ENCODE measurements at regions not wholly inside any gene's neighbourhood (a gene's known extent, or its start where the extent isn't known, plus 50 kb on each side); places are given as distances from the start of the nearest gene placed in this dataset.

GRCh38 chr16:54462771-54463170 lies 176.2 kb upstream of the IRX3 start:
- DNase-seq, result no peak

DNA sequence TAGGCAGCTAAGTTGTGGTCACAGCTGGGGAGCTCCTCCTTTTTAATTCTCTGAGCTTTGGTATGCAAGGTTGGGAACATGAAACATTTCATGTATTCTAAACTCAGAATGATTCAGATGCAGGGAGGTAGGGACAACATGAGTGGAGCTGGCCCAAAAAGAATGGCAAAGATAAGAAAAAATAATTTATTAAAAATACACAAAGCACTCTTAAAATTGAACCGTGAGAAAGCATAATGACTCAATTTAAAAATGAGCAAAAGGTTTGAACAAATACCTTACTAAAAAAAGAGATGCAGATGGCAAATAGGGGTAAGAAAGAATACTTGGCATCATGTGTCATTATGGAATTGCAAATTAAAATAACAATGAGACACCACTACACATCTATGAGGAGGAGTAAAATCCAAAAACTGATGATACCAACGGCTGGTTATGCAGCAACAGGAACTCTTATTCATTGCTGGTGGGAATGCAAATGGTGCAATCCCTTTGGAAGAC lies 175.6 kb upstream of the IRX3 start:
- no peak for DNase-seq

GRCh38 chr16:54460263-54460860 lies 173.8 kb upstream of the IRX3 start:
- no peak for DNase-seq

DNA sequence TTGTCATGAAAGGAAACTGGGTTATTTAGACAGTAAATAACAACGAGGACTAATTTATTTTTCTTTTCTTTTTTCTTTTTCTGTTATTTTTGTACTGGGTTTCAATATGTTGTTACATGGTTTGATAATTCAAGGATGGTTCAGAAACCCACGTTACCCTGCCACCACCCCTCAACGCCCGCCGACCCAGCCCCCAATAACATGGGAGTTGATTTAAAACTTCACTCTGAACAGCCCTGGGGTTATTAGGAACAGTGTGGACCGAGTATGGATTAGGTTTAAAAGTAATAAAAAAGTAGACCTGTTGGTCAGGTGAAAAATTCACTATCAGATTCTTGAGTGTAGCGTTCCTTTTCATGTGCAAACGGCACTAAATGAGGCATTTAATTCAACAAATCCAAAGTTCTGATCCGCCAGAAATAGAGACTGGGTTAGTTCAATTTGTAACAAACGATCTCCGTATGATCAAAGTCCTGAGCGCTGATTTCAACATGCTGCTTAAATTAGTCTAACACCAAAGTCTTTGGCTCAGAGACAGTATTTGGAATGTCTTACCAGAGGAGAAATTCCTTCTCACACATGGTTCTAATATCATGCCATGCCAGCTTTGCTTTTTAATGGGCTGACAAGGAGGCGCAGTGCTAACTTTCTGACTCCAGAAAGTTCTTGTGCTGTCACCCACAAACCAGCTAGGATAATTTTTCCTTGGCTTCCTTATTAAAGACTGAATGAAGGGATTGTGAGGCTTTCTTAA lies 173.1 kb upstream of the IRX3 start:
- no peak for DNase-seq

- no peak for DNase-seq
These were observed 172.3 kb upstream of the IRX3 start for GRCh38 chr16:54458923-54459322.

DNA sequence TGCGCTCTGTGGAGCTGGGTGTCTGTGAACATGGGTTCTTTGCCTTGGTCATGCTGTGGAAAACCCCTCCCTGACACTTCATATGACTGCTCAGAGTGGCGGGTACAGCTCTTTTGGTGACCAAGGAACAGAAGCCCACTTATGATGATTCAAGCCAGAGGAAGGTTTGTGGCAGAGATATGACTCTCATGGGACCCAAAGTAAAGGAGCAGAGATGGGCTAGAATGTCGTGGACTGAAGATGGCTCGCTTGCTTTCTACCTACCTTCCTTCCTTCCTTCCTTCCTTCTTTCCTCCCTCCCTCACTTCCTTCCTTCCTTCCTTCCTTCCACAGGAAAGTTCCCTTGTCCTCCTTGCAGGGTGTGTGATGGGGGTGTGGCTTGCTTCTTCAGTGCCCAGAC lies 169.7 kb upstream of the IRX3 start:
- no peak for DNase-seq

DNA sequence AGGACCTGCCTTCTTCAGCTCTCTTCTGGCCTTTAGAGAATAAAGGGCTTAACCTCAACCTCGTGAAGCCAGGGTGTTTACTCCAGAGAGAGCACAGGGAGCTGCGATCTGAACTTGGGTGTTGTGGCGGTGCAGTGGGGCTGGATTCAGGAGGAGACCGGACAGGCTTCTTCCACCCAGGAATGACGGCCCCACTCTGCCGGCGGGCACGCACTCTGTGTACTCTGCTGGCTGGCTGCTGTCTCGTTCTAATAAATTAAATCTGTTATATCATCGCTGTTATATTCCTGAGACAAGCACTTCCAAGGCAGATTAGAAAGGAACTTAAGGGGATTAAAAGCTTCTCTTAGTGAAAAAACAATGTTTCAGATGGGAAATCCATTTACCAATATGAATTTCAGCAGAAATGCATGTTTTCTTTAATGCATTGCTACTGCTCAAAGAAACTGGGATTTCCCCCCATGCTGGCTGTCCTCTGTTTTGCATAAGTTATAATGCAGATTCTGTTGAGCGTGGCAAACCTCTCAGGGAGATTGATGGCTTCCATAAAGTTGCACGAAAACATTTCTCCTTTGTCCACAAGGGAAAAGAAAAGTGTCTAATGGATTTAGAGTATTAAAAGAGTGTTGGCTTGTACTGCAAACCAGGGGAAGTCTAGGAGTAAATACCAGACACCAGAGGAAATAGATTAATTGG lies 168.6 kb upstream of the IRX3 start:
- no peak for DNase-seq

GRCh38 chr16:54454616-54455015 lies 168.0 kb upstream of the IRX3 start:
- DNase-seq, result no peak

GRCh38 chr16:54453871-54454270 lies 167.3 kb upstream of the IRX3 start:
- DNase-seq, result no peak

DNA sequence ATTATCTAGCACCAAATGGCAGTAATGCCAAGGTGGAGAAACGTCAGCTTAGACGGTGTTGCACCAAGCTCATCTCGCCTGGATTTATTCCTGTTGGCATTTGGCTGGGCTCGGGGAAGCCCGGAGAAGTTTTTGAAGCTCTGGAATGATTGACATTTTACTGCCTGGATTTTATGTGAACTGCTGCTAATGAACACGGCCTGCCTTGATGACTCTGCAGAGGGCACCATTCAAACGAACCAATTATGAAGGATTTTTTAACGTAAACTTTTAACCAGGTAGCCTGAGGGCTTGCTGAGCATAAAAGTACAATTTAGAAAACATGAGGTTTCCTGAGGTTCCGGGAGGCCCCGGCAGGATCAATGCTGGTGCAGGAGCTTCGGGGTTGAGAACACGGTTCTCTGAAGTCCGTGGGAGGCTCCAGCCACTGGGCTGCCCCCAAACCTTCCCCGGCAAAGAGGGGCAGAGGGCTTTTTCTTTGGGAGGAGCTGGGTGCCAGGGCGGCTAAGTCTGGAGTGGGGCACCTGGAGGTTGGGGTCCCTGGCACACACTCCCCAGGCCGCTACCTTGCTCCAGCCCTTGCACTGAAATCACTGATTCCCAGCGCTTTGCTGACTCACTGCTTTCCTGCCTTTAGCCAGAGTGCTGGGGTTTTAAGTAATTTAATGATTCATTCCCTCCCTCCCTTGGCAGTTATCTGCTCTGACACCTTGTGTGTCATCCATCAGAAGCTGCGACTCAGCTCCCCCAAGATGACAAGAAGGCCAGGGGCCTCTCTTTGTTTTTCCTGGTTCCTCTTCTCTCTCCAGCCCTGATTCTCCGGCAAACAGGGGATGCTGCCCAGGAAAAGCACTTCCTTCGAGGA lies 161.2 kb upstream of the IRX3 start:
- no peak for DNase-seq

DNA sequence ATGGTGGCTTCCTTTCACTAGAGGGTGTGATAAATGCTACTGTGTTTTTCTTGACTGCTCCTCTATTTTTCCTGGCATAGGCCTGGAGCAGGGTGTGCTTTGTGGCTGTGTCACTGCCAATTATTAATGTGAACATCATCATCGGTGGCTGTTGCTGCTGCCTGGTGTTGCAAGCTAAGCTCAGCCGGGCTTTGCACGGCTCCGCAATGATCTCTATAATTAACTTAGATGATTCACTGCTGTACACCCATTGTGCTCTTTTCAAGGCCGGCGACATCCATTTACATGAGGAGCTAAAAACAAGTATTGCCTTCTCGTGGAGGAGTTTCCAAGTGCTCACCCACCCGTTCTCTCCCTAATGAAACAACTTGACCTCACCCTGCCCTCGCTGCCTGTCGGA lies 160.1 kb upstream of the IRX3 start:
- DNase-seq, result no peak

GRCh38 chr16:54444851-54445458 lies 158.4 kb upstream of the IRX3 start:
- no peak for DNase-seq

- no peak for DNase-seq
These were observed 157.3 kb upstream of the IRX3 start for GRCh38 chr16:54443839-54444238.

GRCh38 chr16:54443352-54443751 lies 156.8 kb upstream of the IRX3 start:
- no peak for DNase-seq

DNA sequence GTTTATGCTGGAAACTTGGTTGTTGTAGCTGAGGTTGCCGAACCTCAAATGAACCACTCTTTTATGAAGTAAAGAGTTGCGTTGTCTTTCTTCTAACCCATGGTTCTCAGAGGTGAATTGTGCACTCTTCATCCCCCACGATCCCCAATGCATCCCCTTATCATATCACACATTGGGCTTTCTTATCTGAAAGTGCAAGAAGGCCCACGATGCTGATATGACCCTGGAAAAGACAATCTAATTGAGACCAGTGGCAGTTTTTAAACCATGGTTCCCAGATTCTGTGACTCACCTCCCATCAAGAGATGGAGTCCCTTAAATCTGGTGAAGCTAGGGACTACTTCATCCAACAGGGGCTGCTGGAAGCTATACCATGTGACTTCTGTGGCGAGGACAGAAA lies 156.3 kb upstream of the IRX3 start:
- no peak for DNase-seq

DNA sequence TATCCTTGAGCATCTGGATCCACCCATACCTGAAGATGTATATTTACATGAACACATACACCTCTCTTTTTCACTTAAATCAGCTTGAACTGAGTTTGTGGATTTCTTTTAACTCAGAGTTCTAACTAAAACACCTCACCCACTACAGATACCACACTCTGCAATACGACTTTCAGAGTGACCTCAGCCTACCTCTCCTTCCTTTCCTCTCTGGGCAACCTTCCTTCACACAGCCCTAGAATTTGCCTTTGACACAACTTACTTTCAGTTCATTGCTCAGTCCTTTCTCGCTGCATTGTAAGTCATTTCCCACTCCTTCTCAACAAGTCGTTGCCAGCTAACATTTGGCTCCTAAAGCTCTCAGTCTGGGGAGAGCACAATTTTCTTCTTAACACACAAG lies 151.9 kb upstream of the IRX3 start:
- no peak for DNase-seq

GRCh38 chr16:54437921-54438320 lies 151.3 kb upstream of the IRX3 start:
- DNase-seq, result no peak

DNA sequence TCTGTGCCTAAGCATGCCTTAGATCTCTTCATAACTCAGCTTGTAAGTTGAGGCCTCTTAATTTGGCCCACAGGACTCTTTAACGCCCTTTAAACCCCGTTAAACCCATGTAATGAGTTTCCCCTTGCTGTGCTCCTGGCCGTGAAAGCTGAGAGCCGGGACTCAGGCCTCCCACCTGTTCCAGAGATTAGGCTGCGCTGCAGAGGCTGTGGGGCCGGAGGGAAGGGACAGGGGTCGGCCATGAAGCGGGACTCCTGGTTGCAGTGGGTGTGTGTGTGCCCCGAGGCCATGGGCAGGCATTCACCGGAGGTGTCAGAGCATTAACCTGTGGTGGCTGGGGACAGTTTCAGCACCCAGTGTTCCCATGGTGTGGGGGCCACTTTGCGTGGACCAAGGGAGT lies 150.8 kb upstream of the IRX3 start:
- no peak for DNase-seq

- no peak for DNase-seq
These were observed 149.8 kb upstream of the IRX3 start for GRCh38 chr16:54436346-54436745.

DNA sequence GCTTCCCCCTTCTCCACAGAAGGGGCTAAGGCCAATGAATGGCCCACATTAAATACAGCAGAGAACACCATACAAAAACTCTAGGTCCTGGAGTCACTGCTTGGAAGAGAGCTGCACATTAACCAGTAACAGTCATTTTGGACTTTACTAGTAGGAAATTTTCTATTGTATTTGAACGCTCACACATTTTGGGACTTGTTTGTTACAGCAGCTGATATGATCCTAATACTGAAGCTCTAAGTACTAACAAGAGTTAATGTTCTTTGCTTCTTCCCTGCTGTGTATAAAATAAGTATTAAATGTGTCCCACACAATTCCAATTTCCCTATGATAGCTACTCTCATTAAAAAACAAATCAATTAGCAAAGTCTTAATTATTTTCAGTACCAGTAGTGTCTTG lies 148.3 kb upstream of the IRX3 start:
- no peak for DNase-seq

- no peak for DNase-seq
These were observed 146.3 kb upstream of the IRX3 start for GRCh38 chr16:54432897-54433229.

DNA sequence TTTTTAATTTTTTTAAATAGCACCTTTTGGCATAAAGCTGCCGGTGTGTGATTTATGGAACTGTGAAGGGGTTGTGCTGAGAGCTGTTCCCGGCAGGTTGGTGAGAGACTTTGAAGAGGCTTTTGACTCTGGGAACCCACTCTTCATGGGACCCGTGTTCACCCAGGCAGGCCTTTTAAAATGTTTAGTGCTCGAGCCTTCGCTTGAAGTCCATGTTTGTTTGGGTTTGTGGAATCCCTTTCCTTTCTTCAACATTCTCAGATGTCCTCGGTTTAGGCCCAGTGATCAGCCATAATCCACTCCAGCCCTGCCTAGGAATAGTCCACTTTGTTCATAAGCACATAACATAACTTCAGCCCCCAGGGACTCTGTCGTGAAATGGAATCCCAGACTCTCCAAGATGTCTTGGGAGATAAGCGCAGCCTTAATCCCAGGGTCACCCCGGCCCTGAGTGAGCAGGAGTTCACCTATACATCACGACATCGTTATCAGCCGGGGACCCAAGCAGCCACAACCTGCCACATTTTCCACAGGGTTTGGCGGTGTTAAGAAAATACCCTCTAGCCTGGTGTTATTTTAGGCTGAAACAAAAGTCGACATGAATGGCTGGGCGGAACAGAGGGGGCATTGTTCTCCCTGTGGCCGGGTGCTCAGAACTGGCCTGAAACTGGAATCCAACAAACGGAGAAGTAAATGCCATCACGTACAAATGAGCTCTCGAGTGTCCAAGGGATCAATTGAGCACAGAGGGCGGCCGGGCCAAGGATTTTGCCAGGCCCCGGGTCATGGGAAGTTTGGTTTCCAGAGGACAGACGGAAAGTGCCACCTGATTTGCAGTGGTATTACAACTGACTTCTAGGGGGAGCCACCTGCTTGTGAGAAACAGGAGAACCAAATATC lies 145.7 kb upstream of the IRX3 start:
- DNase-seq, result no peak

Data from NCI-H510A treated with DMSO at 0.1 percent for 48 hours (cell line).